Smooth muscle cell (in vitro differentiated cells): ENCODE measurements at regions not wholly inside any gene's neighbourhood (a gene's known extent, or its start where the extent isn't known, plus 50 kb on each side); places are given as distances from the start of the nearest gene placed in this dataset.

ENCODE experiments used
- DNase-seq: peaks from one replicate; lab custom pipeline; 2025; ENCODE audit not compliant: unreplicated experiment; lab: John Stamatoyannopoulos, UW
- H2AFZ ChIP-seq: fragments of 200-600 bp; sonication (generic); 2 replicates; pipeline ENCODE4 v1.6.0; 2016; ENCODE audit warnings: antibody characterized with exemption, low read depth, mild to moderate bottlenecking
- H3F3A ChIP-seq: fragments of 200-600 bp; sonication (generic); 2 replicates; pipeline ENCODE4 v1.6.0; 2017; ENCODE audit warnings: antibody characterized with exemption, low read depth
- H3K27ac ChIP-seq: fragments of 200-600 bp; sonication (generic); 2 replicates; pipeline ENCODE4 v1.5.1; 2016; ENCODE audit warnings: low read depth, mild to moderate bottlenecking
- H3K27me3 ChIP-seq: fragments of 200-600 bp; sonication (generic); 2 replicates; pipeline ENCODE4 v1.6.1; 2016; ENCODE audit warnings: low read depth, mild to moderate bottlenecking
- H3K36me3 ChIP-seq: fragments of 200-600 bp; sonication (generic); 2 replicates; pipeline ENCODE4 v1.5.1; 2016; ENCODE audit warnings: low read depth
- H3K4me1 ChIP-seq: fragments of 200-600 bp; sonication (generic); 2 replicates; pipeline ENCODE4 v1.5.1; 2016; ENCODE audit warnings: low read depth
- H3K4me2 ChIP-seq: fragments of 200-600 bp; sonication (generic); 2 replicates; pipeline ENCODE4 v1.6.0; 2016; ENCODE audit warnings: mild to moderate bottlenecking
- H3K4me3 ChIP-seq: fragments of 200-600 bp; sonication (generic); 2 replicates; pipeline ENCODE4 v1.5.1; 2016; ENCODE audit warnings: mild to moderate bottlenecking
- H3K79me2 ChIP-seq: fragments of 200-600 bp; sonication (generic); 2 replicates; pipeline ENCODE4 v1.6.0; 2016; ENCODE audit warnings: low read depth, mild to moderate bottlenecking
- H3K9ac ChIP-seq: fragments of 200-600 bp; sonication (generic); 2 replicates; pipeline ENCODE4 v1.6.0; 2016; ENCODE audit warnings: low read depth
- H3K9me3 ChIP-seq: fragments of 200-600 bp; sonication (generic); replicated peaks from 2 replicates; pipeline ENCODE4 v1.5.1; 2016; ENCODE audit warnings: low read depth
- H4K20me1 ChIP-seq: fragments of 200-600 bp; sonication (generic); 2 replicates; pipeline ENCODE4 v1.6.0; 2016; ENCODE audit warnings: low read depth
- CTCF ChIP-seq: fragments of 200-600 bp; sonication (generic); IDR thresholded peaks from 2 replicates; pipeline ENCODE4 v1.5.1; 2017; ENCODE audit warnings: borderline replicate concordance, mild to moderate bottlenecking, antibody characterized with exemption; ENCODE audit not compliant: insufficient read depth, poor library complexity, severe bottlenecking
- WGBS: methylation state at CpG from one replicate; pipeline ENCODE4 v1.1.7; 2016; ENCODE audit warnings: low lambda C conversion rate; 5-methylcytosine and 5-hydroxymethylcytosine counted together

- Histone ChIP-seq H3K9me3 (no peaks in the 10 kb centered on the region), H3K27me3 (no peaks in the 10 kb centered on the region), H3K4me3 (no peak overlapping the region), H2AFZ (no peak overlapping the region), H3K9ac (no peak overlapping the region), H3F3A (no peaks in the 10 kb centered on the region), H3K27ac (no peak overlapping the region), H3K4me2 (no peak overlapping the region), H4K20me1 (no peaks in the 10 kb centered on the region), H3K36me3 (no peaks in the 10 kb centered on the region), H3K4me1 (no peaks in the 10 kb centered on the region), H3K79me2 (no peaks in the 10 kb centered on the region)
- no peak for DNase-seq
- 80% methylated on average over 5 of the region's 5 CpGs for WGBS
- TF ChIP-seq CTCF, result no peak
Observed at GRCh38 chr19:30161770-30162169, 210.4 kb upstream of the ZNF536 start.

GRCh38 chr19:30162718-30163117 lies 209.5 kb upstream of the ZNF536 start:
- no peak for DNase-seq
- H3K4me2 ChIP-seq, result no peak overlapping the region
- 95% methylated on average over 5 of the region's 5 CpGs for WGBS
- H3K9ac ChIP-seq, result no peak overlapping the region
- H3K9me3 ChIP-seq, result no peaks in the 10 kb centered on the region
- H3K4me3 ChIP-seq, result no peak overlapping the region
- no peaks in the 10 kb centered on the region for H3K4me1 ChIP-seq
- no peak overlapping the region for H2AFZ ChIP-seq
- H3F3A ChIP-seq, result no peaks in the 10 kb centered on the region
- no peaks in the 10 kb centered on the region for H3K79me2 ChIP-seq
- TF ChIP-seq CTCF, result no peak
- no peaks in the 10 kb centered on the region for H4K20me1 ChIP-seq
- no peaks in the 10 kb centered on the region for H3K27me3 ChIP-seq
- no peaks in the 10 kb centered on the region for H3K36me3 ChIP-seq
- no peak overlapping the region for H3K27ac ChIP-seq

- Histone ChIP-seq H3K4me2 (no peak overlapping the region), H3K36me3 (no peaks in the 10 kb centered on the region), H3K9ac (no peak overlapping the region), H3F3A (no peaks in the 10 kb centered on the region), H2AFZ (no peak overlapping the region), H3K4me3 (no peak overlapping the region), H4K20me1 (no peaks in the 10 kb centered on the region), H3K27ac (no peak overlapping the region), H3K4me1 (no peaks in the 10 kb centered on the region), H3K9me3 (no peaks in the 10 kb centered on the region), H3K79me2 (no peaks in the 10 kb centered on the region), H3K27me3 (no peaks in the 10 kb centered on the region)
- 76% methylated on average over 7 of the region's 7 CpGs for WGBS
- DNase-seq, result no peak
- no peak for TF ChIP-seq CTCF
Observed at GRCh38 chr19:30163663-30164062, 208.5 kb upstream of the ZNF536 start.

GRCh38 chr19:30165228-30165813 lies 206.9 kb upstream of the ZNF536 start:
- 91% methylated on average over 10 of the region's 10 CpGs for WGBS
- Histone ChIP-seq H3F3A (no peaks in the 10 kb centered on the region), H3K27ac (no peak overlapping the region), H3K9ac (no peak overlapping the region), H3K27me3 (no peaks in the 10 kb centered on the region), H3K79me2 (no peaks in the 10 kb centered on the region), H3K9me3 (no peaks in the 10 kb centered on the region), H4K20me1 (no peaks in the 10 kb centered on the region), H3K36me3 (no peaks in the 10 kb centered on the region), H2AFZ (no peak overlapping the region), H3K4me3 (no peak overlapping the region), H3K4me2 (no peak overlapping the region), H3K4me1 (no peaks in the 10 kb centered on the region)
- TF ChIP-seq CTCF, result no peak
- DNase-seq, result no peak
